Osteocyte (in vitro differentiated cells): ENCODE measurements at regions not wholly inside any gene's neighbourhood (a gene's known extent, or its start where the extent isn't known, plus 50 kb on each side); places are given as distances from the start of the nearest gene placed in this dataset.

ENCODE experiments used
- DNase-seq: peaks from one replicate; pipeline ENCODE4 v3.0.0; 2021; ENCODE audit warnings: mixed read lengths; ENCODE audit not compliant: unreplicated experiment; ENCODE audit errors: extremely low spot score
- H3K27ac Mint-ChIP-seq: one replicate; pipeline ENCODE4 v1.8.0; 2021; ENCODE audit warnings: mild to moderate bottlenecking, mixed read lengths; ENCODE audit not compliant: unreplicated experiment
- H3K27me3 Mint-ChIP-seq: one replicate; pipeline ENCODE4 v1.8.0; 2021; ENCODE audit warnings: mixed read lengths; ENCODE audit not compliant: unreplicated experiment
- H3K36me3 Mint-ChIP-seq: one replicate; pipeline ENCODE4 v1.8.0; 2021; ENCODE audit warnings: mixed read lengths; ENCODE audit not compliant: unreplicated experiment
- H3K4me1 Mint-ChIP-seq: one replicate; pipeline ENCODE4 v1.8.0; 2021; ENCODE audit warnings: mixed read lengths; ENCODE audit not compliant: unreplicated experiment
- H3K4me3 Mint-ChIP-seq: one replicate; pipeline ENCODE4 v1.8.0; 2021; ENCODE audit warnings: mild to moderate bottlenecking, moderate library complexity, mixed read lengths; ENCODE audit not compliant: unreplicated experiment
- H3K9me3 Mint-ChIP-seq: one replicate; pipeline ENCODE4 v1.8.0; 2021; ENCODE audit warnings: mixed read lengths; ENCODE audit not compliant: unreplicated experiment
- CTCF ChIP-seq: fragments of 200-600 bp; sonication (generic); IDR thresholded peaks from 2 replicates; pipeline ENCODE4 v1.5.0; 2021; ENCODE audit warnings: antibody characterized with exemption, mild to moderate bottlenecking, moderate library complexity

- Mint-ChIP-seq H3K4me3 (no peak overlapping the region), H3K27me3 (no peaks in the 10 kb centered on the region), H3K9me3 (no peaks in the 10 kb centered on the region), H3K36me3 (no peaks in the 10 kb centered on the region), H3K27ac (no peak overlapping the region), H3K4me1 (peaks cover 5% of the 10 kb centered on the region)
- DNase-seq = no peak
- no peak for TF ChIP-seq CTCF
Observed at GRCh38 chr3:35394905-35395304, 244.4 kb upstream of the ARPP21 start.

- Mint-ChIP-seq H3K4me3 (no peak overlapping the region), H3K36me3 (no peaks in the 10 kb centered on the region), H3K4me1 (no peaks in the 10 kb centered on the region), H3K27me3 (no peaks in the 10 kb centered on the region), H3K27ac (no peak overlapping the region), H3K9me3 (no peaks in the 10 kb centered on the region)
- DNase-seq = no peak
- TF ChIP-seq CTCF = no peak
Observed at GRCh38 chr3:35401671-35402070, 237.7 kb upstream of the ARPP21 start.

- H3K27ac Mint-ChIP-seq = no peak overlapping the region
- DNase-seq = no peak
Observed at GRCh38 chr3:35404571-35404970, 234.8 kb upstream of the ARPP21 start.

GRCh38 chr3:35408882-35409281, 230.4 kb upstream of the ARPP21 start:
- Mint-ChIP-seq H3K27ac (no peak overlapping the region), H3K36me3 (no peaks in the 10 kb centered on the region), H3K4me3 (no peak overlapping the region), H3K9me3 (peaks cover 3% of the 10 kb centered on the region), H3K27me3 (no peaks in the 10 kb centered on the region), H3K4me1 (no peaks in the 10 kb centered on the region)
- DNase-seq = no peak
- TF ChIP-seq CTCF = no peak

More at GRCh38 chr3:35404571-35404970, 234.8 kb upstream of the ARPP21 start:
- no peaks in the 10 kb centered on the region for H3K4me1 Mint-ChIP-seq
- H3K27me3 Mint-ChIP-seq = no peaks in the 10 kb centered on the region
- TF ChIP-seq CTCF = no peak
- H3K36me3 Mint-ChIP-seq = no peaks in the 10 kb centered on the region
- H3K4me3 Mint-ChIP-seq = no peak overlapping the region
- no peaks in the 10 kb centered on the region for H3K9me3 Mint-ChIP-seq

GRCh38 chr3:35409991-35410390, 229.3 kb upstream of the ARPP21 start:
- no peak for TF ChIP-seq CTCF
- Mint-ChIP-seq H3K4me1 (no peaks in the 10 kb centered on the region), H3K27ac (no peak overlapping the region), H3K36me3 (no peaks in the 10 kb centered on the region), H3K9me3 (peaks cover 4% of the 10 kb centered on the region), H3K4me3 (no peak overlapping the region), H3K27me3 (no peaks in the 10 kb centered on the region)
- no peak for DNase-seq
